GM12865 (cell line): ENCODE measurements at regions not wholly inside any gene's neighbourhood (a gene's known extent, or its start where the extent isn't known, plus 50 kb on each side); places are given as distances from the start of the nearest gene placed in this dataset.

ENCODE experiments used
- DNase-seq: peaks from one replicate; pipeline ENCODE4 v3.0.0; 2010; ENCODE audit warnings: low read depth
- H3K4me3 ChIP-seq: 2 replicates; pipeline ENCODE4 v1.5.1; 2011; ENCODE audit warnings: mild to moderate bottlenecking, low read depth, low read length, control low read depth
- CTCF ChIP-seq: IDR thresholded peaks from 2 replicates; pipeline ENCODE4 v1.5.1; 2011; ENCODE audit warnings: low read length, control low read depth, low read depth, inconsistent platforms; ENCODE audit not compliant: insufficient read depth; ENCODE audit errors: missing control alignments

GRCh38 chr11:11095831-11096723 is 238.2 kb upstream of the ZBED5 start:
- TF ChIP-seq CTCF = no peak
- no peak for DNase-seq
- H3K4me3 ChIP-seq = no peak overlapping the region

- TF ChIP-seq CTCF = no peak
- no peak overlapping the region for H3K4me3 ChIP-seq
- no peak for DNase-seq
These were observed 232.6 kb upstream of the ZBED5 start for GRCh38 chr11:11090495-11090894.

- peak; percentile 59 for DNase-seq
- TF ChIP-seq CTCF = no peak
- no peak overlapping the region for H3K4me3 ChIP-seq
These were observed 232.0 kb upstream of the ZBED5 start for GRCh38 chr11:11089805-11090204.

DNA sequence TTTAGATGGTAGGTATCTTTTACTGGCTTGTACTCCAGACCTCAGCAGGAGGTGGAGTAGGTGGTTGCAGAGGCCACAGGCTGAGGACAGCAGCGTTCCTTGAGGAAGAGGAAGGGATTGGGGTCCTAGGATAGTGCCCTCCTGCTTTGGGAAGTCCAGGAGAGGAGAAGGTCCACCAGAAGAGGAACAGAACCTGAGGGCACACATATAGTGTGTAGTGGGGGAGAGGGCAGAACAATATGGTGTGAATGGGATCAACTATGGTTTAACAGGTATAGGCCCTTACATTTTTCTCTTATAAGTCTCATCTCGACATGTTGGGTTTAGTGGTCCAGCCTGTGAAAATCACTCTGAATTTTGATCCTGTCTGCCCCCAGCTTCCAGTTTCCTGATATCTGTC is 229.1 kb upstream of the ZBED5 start:
- no peak for TF ChIP-seq CTCF
- H3K4me3 ChIP-seq = no peak overlapping the region
- DNase-seq = no peak

DNA sequence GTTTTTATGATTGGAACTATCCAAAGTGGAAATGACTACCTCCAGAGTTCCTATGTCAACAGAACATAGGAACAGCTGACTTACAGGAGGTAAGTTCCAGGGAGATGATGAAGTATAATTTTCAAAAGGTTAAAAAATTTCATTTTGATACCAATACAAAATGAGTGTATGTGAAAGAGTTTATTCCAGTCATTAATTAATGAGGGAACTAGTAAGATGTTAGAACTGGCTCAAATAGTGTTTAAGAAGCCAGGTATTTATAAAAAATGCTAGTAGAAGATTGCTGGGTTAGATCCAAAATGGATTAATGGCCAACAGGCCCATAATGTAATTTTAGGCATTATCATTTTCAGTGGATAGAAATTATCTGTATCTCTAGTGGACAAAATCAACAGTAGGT is 227.7 kb upstream of the ZBED5 start:
- DNase-seq = no peak
- H3K4me3 ChIP-seq = no peak overlapping the region
- no peak for TF ChIP-seq CTCF

DNA sequence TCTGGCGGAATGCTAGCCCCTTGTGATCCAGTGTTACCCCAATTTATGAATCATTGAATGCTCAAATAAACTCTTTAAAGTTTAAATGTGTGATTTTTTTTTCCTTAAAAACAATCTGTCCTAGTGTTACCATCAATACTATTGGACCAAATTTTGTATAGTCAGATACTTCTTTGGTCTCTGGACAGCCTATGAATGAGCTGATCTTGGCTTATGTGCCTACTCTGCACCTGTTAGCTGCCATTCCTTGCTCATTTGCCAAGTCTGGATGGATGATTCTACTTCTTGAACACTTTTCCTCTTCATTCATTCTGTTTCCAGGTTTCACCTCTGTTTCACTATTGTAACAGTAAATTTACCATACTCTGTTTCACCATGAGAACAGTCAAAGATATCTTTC is 226.5 kb upstream of the ZBED5 start:
- DNase-seq = no peak
- no peak for TF ChIP-seq CTCF
- no peak overlapping the region for H3K4me3 ChIP-seq

DNA sequence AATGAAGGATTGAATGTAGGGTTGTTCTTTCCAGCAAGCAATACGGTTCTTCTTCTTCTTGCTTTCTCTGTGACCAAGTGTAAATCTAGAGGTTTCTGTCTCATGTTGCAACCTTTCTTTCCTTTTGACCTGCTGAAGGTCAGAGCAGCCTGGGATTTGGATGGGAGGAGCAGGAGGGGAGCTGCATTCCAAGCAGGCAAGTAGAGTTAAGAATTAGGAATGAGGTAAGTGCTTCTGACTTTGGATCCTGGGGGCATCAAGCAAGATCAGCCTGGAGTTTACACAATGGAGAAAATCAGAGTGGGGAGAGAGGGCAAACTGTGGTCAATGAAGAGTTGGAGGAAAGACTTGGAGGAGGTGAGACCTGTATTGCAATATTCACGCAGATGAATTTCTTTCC is 225.6 kb upstream of the ZBED5 start:
- no peak overlapping the region for H3K4me3 ChIP-seq
- no peak for DNase-seq
- TF ChIP-seq CTCF = no peak
